ENCODE measurements at regions not wholly inside any gene's neighbourhood (a gene's known extent, or its start where the extent isn't known, plus 50 kb on each side); places are given as distances from the start of the nearest gene placed in this dataset.

- no peak for DNase-seq (ENCODE audit: low read depth, low spot score)
- no peaks in the 10 kb centered on the region for H3K4me1 ChIP-seq (ENCODE audit: control insufficient read depth in 1 of 2, insufficient read depth in 2 of 2, low read length in 2 of 2)
- POLR2A ChIA-PET = no interaction called here
- H3K27ac ChIP-seq (ENCODE audit: low read depth, low read length) = no peak overlapping the region
- H3K27me3 ChIP-seq (ENCODE audit: insufficient read depth, low read length) = no peaks in the 10 kb centered on the region
- H3K4me2 ChIP-seq (ENCODE audit: low read length) = no peak overlapping the region
- no peak overlapping the region for H3K9ac ChIP-seq (ENCODE audit: low read length)
- BruUV-seq (replicated peaks) = no TSS peak
- intact Hi-C loops (cut with micrococcal nuclease) = no loop called here
- H3K4me3 ChIP-seq (replicated peaks in 1 of 2; ENCODE audit: low read depth in 1 of 2, low read length in 2 of 2) = no peak overlapping the region
- no peak overlapping the region for H2AFZ ChIP-seq (ENCODE audit: low read depth, low read length, poor library complexity, severe bottlenecking)
- H3K9me3 ChIP-seq (ENCODE audit: control insufficient read depth in 1 of 2, insufficient read depth in 1 of 2, low read depth in 1 of 2, low read length in 2 of 2) = no peaks in the 10 kb centered on the region
- H3K79me2 ChIP-seq (ENCODE audit: insufficient read depth, low read length) = no peaks in the 10 kb centered on the region
- RAD21 ChIA-PET (ENCODE audit: low non-redundant PET in 1 of 2, low total read pairs in 2 of 2, uncharacterized antibody in 2 of 2, unreplicated experiment in 2 of 2) = no interaction called here
- no peak for ATAC-seq
- TF ChIP-seq TCF7L2 (IDR thresholded peaks at IDR 0.05; ENCODE audit: borderline replicate concordance, extremely low read depth, insufficient read depth, insufficient read length) = no peak
- TF ChIP-seq POLR2AphosphoS5 (IDR thresholded peaks at IDR 0.05; ENCODE audit: low read depth, low read length) = no peak
- TF ChIP-seq EZH2phosphoT487 (IDR thresholded peaks at IDR 0.05; ENCODE audit: borderline replicate concordance) = no peak
- no peak for TF ChIP-seq ELF1 (IDR thresholded peaks at IDR 0.05; ENCODE audit: borderline replicate concordance, low read depth)
- TF ChIP-seq ATF3 (IDR thresholded peaks at IDR 0.05) = no peak
- TF ChIP-seq CTCF (IDR thresholded peaks at IDR 0.05 in 2 of 3, conservative IDR thresholded peaks at IDR 0.05 in 1 of 3; ENCODE audit: borderline replicate concordance in 1 of 3, insufficient read depth in 1 of 3, low read depth in 2 of 3, low read length in 2 of 3) = no peak
- TF ChIP-seq YY1 (IDR thresholded peaks at IDR 0.05; ENCODE audit: extremely low read depth, insufficient replicate concordance, low read depth, low read length) = no peak
- no peak for TF ChIP-seq ZNF274 (IDR thresholded peaks at IDR 0.05; ENCODE audit: low read depth, low read length)
- TF ChIP-seq EZH2 (IDR thresholded peaks at IDR 0.05) = no peak
- TF ChIP-seq SIN3A (IDR thresholded peaks at IDR 0.05; ENCODE audit: low read depth) = no peak
- no peak for TF ChIP-seq REST (IDR thresholded peaks at IDR 0.05; ENCODE audit: low read depth)
- no peak for TF ChIP-seq MAX (IDR thresholded peaks at IDR 0.05)
- TF ChIP-seq JUND (IDR thresholded peaks at IDR 0.05) = no peak
- no peak for TF ChIP-seq RAD21 (IDR thresholded peaks at IDR 0.05; ENCODE audit: low read depth)
- H3K9me2 ChIP-seq (ENCODE audit: insufficient read depth) = no peaks in the 10 kb centered on the region
- CTCF ChIA-PET = no interaction called here
- H3K36me3 ChIP-seq (ENCODE audit: control insufficient read depth in 1 of 2, insufficient read depth in 2 of 2, low read length in 2 of 2) = no peaks in the 10 kb centered on the region
- H4K20me1 ChIP-seq (ENCODE audit: insufficient read depth) = no peaks in the 10 kb centered on the region
These were observed 513.4 kb downstream of the CSNK1G3 start for GRCh38 chr5:124025306-124025845.

Data from HCT116 (cell line).